D341Med (cell line): ENCODE measurements at regions not wholly inside any gene's neighbourhood (a gene's known extent, or its start where the extent isn't known, plus 50 kb on each side); places are given as distances from the start of the nearest gene placed in this dataset.

Source experiments
- DNase-seq: peaks from one replicate; pipeline ENCODE4 v3.0.0; 2012; ENCODE audit warnings: low spot score

DNA sequence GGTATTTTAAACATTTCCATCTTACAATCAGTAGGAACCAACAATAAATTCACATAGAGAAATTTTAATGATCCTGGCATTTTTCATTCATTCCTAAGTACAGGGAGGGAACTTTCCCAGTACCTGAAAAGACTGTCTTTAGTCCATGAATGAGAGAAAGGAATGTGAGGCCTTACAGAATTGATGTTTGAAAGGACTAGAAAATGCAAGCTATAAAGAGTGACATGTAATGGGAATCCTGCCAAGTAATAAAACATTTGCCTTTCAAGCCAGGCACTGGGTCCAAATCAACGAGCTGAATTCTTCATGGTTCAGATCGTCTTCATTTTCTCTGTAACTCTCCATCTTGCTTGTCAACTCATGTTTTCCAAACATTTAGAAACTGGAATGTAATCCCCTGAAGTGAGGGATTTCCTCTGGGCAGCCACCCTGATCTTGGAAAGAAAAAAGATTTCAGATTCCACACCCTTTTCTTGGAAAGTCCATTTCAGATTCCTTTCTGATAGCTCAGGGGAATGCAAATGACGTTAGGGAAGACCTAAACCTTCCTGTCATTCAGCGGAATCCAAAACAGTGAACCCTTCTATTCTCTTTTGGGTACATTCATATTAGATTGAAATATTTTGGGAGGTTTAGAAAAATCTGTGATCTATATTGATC lies 315.8 kb downstream of the SH3GL2 start:
- DNase-seq, result no peak

- DNase-seq, result peak; percentile 55
Observed at GRCh38 chr9:17900606-17901005, 321.7 kb downstream of the SH3GL2 start.

- DNase-seq, result no peak
Observed at GRCh38 chr9:17905366-17905765, 326.5 kb downstream of the SH3GL2 start.

GRCh38 chr9:17905781-17906175 lies 326.9 kb downstream of the SH3GL2 start:
- DNase-seq, result peak; percentile 29

DNA sequence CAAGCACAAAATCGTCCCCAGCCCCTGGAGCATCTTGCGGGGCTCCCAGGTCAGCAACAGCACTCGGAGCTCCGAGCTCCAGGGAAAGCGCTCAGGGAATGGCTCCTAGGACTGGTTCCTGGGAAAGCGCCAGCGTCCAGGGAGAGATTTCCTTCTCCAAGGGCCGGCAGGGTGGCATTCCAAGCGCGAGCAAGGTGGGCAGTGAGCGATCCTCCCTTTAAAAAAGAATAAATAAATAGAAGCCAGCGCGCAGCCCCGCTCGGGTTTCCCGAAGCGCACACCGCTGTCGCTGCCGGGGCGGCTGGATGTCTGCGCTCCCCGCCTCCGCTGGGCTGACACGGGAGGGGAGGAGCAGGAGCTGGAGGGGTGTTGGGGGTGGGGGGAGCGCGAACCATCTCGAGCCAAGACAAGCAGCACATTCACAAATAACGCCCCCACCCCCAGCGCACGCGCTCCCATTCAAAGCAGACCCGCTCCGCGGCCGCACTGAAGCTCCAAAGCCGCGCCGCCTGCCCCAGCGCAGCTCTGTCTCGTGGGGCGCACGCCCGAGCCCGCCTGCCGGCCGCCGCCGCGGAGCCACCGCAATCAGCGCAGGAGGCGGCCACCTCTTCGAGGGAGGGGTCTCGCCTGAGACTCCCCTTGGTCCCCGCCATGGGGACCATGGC lies 327.4 kb downstream of the SH3GL2 start:
- DNase-seq, result peak; percentile 61

DNA sequence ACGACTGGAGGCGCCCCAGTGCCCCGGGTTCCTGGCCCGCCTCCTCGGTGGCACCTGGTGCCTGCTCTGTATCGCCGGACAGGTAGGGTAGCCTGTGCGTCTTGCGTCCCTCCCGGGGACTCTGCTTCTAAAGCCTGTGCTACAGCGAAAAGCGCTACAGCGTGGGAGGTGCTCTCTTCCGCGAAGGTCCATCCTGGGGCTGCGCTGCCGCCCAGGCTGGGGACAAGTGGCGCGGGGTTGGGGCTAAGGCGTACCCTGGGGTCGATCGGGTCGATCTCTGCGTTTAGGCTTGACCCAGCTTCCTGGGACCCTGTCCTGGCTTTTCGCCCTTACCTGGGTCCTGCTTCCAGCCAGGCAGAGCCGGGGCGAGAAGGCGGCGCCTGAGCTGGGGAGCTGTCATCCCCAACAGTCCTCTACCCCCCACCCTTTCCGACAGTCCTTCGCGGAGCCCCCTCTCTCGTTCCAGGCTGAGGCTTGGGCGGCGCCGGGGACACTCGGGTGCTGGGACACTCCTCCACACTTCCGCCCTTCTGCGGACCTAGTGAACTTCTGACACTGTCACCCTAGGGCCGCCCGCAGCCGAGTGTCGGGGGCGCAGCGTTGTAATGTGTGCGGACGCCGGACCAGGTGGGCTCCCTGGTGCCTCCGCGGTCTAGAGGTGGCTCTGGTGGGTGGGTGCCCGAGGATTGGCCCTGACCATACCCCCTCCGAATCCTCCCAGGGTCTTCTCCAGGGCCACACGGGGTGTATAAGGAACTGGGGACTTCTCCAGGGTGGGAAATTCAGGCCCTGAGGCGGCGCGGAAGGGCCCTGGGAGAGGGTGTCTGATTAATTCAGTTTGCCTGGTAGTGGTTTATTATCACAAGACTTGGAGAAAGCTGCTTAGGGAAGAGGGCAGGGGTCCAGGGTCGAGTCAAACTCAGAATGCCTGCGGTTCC lies 328.2 kb downstream of the SH3GL2 start:
- no peak for DNase-seq

DNA sequence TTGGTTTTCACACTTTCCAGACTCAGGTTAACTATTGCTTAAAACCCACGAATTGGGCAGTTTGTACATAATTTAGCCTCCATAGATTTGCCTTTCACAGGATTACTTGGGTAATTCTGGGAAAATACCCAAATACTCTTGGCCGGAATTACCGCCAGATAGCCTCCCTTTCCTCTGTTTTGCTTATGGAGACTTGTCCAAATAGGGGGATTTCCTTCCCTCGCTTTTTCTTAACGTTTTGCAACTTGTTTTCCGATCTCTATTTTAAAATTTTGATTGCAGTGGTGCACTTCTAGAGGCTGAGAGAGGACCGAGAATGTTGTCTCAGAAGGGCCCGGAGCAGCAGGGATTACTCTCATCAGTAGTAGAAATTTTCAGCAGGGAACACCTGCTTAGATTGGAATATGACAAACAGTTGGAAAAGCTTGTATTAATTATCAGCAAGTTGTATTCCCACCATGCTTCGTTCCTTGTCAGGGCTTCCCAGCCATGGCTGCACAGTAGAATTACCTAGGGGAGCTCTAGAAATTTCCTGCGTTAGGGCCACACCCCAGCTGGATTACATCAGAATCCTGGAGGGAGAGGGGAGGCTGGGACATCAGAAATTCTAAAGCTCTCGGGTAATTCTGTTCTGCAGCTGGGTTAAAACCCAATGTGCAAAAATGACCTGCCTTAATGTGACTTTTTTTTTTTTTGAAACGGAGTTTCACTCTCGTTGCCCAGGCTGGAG lies 329.1 kb downstream of the SH3GL2 start:
- DNase-seq, result no peak

DNA sequence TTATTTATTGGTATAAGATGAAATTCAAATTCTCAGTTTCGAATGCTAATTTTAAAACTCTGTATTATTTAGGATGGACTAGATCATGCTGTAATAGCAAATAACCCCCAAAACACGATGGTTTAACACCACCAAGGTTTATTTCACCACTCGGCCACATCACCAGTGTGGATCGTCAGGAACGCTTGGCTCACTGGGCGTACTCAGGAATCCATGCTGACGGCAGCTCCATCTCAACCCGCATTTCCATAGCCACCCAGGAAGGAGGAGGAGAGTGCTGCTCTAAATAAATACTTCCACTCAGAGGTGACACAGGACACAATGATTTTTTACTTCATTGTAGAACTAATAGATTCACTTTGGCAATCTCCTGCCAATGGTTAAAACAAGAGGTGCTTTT lies 347.4 kb downstream of the SH3GL2 start:
- DNase-seq, result no peak

- DNase-seq, result no peak
Observed at GRCh38 chr9:17927616-17928015, 348.8 kb downstream of the SH3GL2 start.

- no peak for DNase-seq
Observed at GRCh38 chr9:17928228-17928627, 349.4 kb downstream of the SH3GL2 start.

- no peak for DNase-seq
Observed at GRCh38 chr9:17928768-17929167, 349.9 kb downstream of the SH3GL2 start.

GRCh38 chr9:17929506-17929905 lies 350.6 kb downstream of the SH3GL2 start:
- DNase-seq, result no peak

- no peak for DNase-seq
Observed at GRCh38 chr9:17930071-17930470, 351.2 kb downstream of the SH3GL2 start.

DNA sequence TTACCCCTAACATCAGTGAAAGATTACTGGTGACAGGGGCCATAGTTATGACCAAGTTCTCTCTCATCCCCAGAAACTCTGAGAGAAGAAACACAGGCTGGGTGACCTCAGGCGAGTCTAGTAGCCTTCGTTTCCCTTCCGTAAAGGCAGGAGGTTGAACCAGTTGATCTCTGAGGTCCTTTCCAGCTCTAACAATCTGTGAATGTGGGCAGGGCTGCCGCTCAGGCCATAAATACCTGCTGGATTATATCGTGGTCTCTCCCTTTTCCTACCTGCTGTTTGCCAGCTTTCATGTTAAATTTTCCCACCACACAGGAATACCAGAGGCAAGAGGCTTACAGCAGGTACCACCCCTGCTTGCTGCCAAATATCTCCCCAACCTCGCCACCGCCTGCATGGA lies 357.5 kb downstream of the SH3GL2 start:
- no peak for DNase-seq

GRCh38 chr9:17938035-17938655 lies 359.3 kb downstream of the SH3GL2 start:
- no peak for DNase-seq

- no peak for DNase-seq
Observed at GRCh38 chr9:17942498-17942897, 363.6 kb downstream of the SH3GL2 start.

DNA sequence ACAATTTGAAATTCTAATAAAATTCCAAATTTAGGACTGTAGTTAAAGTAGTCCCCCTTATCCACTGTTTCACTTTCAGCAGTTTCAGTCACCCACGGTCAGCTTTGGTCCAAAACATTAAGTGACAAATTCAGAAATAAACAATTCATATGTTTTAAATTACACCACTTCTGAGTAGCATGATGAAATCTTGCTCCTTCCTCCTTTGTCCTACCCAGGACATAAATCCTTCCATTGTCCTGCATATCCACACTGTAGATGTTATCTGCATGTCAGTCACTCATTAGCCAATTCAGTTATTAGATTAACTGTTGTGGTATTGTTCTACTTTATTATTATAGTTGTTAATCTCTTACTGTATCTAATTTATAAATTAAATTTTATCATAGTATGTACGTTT lies 376.5 kb downstream of the SH3GL2 start:
- DNase-seq, result no peak

GRCh38 chr9:17958363-17958762 lies 379.5 kb downstream of the SH3GL2 start:
- DNase-seq, result no peak

GRCh38 chr9:17962747-17963146 lies 383.9 kb downstream of the SH3GL2 start:
- DNase-seq, result no peak

DNA sequence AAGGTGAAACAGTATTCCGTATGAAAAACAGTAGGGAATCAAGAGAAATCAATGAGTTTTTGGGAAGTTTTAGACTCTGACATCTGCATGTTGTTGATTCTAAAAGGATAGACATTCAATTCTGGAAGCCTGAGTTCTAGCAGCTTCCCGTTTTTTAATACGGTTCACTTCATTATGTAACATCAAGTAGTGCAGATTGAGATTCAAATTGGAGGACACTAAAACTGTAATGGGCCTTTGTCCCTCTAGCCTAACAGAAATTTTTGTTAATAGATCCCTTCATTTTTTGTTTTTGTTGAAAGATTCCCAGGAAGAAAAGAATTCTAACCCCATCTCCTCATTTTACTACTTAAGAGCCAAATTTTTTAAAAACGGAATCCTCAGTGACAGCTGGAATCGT lies 384.6 kb downstream of the SH3GL2 start:
- DNase-seq, result no peak

DNA sequence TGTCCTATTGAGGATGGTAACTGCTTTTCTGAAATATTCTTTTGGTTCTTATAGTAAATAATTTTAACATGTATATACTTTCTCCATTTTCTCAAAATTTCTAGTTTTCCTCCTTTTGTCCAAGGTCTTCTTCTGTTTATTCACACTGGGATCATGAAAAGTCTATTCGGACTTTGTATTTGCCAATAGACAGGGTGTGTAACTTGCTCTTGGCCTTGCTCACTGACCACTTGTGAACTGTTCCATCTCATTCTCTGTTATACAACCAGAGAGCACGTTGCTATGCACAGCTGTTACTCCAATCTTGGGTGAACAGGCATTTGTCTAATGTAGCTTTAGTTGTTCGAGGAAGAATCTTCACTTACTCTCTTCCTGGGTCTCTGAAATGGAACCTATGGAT lies 388.9 kb downstream of the SH3GL2 start:
- DNase-seq, result no peak

GRCh38 chr9:17969232-17969631 lies 390.4 kb downstream of the SH3GL2 start:
- DNase-seq, result no peak
